HG03354 (cell line): ENCODE measurements at regions not wholly inside any gene's neighbourhood (a gene's known extent, or its start where the extent isn't known, plus 50 kb on each side); places are given as distances from the start of the nearest gene placed in this dataset.

ENCODE experiments used
- ATAC-seq: cut with Tn5 transposase; IDR thresholded peaks from one replicate; pipeline ENCODE4 v1.9.1; 2021; ENCODE audit warnings: mild to moderate bottlenecking; ENCODE audit not compliant: unreplicated experiment, poor library complexity, severe bottlenecking

DNA sequence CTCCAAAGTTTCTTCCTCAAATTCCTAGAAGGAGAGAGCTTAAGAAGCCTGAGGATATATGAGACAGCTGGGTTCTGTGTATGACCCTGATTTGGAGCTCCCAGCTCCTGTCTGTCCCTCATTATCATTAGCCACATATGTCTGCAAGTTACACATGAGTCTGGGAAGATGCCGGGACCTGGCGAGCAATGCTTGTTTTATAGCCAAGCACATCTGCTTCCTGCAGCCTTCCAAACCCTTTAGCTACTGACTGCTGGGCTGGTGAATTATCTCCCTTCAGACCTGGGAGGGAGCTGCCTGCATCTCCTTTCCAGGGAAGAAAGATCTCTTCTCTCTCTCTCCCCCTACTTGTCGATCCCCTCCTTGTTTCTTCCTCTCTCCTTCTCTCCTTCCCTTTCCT lies 556.7 kb upstream of the BOD1L1 start:
- no peak for ATAC-seq

DNA sequence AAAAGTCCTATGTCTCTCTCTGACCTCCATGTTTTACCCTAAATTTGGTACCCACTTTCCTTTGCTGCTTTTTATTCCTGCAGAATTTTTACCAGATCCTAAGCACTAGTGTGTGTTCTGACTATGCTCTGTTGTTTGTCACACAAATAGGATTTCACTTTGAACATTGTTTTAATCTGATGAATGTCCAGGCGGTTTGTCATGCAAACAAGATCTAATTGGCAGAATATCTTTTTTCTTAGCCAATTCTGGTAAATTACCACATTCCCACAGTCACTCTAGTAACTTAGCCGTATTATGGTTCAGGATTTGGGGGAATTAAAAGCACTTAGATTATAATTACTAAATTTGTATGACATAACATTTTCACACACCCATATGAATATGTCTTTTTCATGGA lies 557.2 kb upstream of the BOD1L1 start:
- no peak for ATAC-seq

DNA sequence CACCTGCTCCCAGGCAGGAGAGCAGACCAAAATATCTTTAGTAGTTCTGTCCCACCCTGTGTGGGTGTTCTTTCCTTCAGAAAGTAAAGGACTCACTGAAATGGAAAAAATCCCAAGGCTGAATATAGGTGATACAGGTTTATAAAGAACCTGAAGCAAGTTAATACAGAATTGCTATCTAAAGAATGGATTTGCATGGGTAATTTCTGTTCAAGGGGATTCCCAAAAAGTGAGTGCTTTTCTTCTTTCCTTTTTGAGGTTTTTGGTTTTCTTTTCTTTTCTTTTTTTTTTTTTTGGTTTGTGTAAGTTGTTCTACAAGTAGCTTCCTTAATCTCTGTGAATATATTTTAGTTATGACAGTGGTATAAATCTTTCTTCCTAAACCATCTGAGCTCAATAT lies 560.7 kb upstream of the BOD1L1 start:
- ATAC-seq = no peak

DNA sequence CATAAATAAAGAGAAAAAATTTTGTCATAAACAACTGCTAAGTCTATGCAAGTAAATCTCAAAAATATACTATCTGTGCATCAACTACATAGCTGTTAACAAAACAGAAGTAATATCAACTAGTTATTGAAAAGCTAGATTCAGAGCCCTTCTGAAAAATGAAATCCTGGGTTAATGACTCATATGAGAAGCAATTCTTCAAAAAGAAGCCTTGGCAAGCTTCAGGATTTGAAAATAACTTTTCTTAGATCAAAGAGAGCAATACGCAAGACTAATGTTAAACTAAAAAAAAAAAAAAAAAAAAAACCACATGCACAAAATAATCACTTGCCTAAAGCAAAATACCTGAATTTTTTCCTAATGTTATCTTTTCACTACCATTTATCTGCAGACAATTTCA lies 566.1 kb upstream of the BOD1L1 start:
- no peak for ATAC-seq

DNA sequence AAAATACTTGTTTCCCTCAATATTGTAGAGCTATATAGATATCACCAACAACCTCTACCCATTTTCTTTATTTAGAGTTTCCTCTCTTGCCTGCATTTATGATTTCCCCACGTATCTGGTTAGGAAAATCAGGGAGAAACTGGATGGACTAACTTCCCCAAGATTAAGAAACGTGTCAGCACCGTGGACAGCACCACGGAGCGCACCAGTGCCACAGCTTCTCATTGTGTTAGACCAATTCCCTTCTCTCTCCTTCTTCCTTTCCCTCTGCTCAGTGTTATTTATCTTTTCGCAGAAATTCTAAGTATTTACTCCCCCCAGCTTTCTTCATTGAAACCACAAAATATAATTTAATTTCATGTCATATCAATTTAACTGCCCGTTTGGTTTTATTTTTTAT lies 568.6 kb upstream of the BOD1L1 start:
- no peak for ATAC-seq

DNA sequence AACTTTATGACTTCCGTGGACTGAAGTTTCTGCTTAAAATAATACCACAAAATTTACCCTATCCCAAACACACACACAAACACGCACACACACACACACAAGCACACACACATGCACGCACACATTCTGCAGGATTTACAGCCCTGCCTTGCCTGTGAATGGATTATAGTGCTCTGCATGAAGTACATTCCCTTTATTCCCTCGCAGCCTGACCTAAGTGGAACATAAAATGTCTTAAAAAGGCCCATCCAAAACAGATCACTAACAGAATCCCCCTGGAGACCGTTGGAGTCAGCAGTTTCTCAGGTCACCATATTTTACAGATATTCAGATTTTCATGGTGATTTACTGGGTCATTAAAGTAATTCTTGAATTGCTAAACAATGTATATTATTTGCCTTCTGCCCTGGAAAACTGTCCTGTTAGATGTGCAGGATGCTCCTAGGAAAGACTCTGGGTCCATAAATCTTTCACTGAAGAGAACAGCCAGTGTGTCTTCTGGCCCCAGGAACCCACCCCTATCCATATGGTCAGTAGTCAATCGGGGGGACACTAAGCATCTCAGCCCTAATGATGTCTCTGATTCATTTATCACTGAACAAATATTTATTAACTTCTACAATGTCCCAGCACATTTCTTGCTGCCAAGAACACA lies 587.7 kb upstream of the BOD1L1 start:
- no peak for ATAC-seq

DNA sequence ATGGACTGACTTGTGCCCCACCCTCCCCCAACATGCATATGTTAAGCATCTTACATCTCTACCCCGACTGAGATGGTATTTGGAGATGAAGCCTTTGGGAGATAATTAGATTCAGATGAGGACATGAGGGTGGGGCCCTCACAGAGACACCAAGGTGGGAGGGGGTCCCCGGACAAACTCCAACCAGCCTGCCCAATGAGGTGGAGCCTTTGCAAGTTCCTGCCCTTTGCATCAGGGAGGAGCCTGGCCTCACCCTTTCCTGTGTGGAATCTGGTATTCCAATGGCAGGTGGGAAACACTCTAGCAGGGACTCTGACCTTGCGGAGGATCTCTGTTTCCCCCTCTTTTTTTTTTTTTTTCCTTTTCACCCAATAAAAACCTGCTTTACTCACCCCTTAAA lies 589.9 kb upstream of the BOD1L1 start:
- no peak for ATAC-seq

DNA sequence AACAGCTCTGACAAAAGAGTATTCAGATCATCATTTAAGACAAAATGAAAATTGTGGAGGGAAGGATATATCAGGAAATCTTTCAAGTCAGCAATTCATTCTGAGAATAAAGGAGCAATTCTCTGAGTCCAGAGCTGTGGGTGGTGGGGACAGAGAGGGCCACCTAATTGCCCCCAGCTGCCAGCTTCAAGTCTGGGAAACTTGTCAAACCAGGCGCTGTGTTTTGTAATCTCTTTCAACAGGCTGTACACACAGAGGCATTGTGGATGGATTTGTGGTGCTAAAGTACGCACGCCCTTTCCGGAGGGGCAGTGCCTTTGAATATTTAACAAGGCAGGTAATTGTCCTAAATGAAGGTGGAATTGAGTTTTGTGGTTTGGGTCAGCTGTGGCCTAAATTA lies 591.1 kb upstream of the BOD1L1 start:
- no peak for ATAC-seq

DNA sequence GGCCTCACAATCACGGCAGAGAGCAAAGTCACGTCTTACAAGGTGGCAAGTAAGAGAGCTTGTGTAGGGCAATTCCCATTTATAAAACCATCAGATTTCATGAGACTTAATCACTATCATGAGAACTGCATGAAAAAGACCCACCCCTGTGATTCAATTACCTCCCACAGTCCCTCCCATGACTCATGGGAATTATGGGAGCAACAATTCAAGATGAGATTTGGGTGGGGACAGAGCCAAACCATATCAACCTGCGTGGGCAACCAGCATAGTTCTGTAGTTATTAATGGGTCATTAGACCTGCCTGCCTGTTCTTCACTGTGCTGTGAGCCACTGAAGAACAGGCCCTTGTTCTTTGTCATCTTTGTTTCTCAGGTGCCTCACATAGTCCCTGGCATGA lies 593.7 kb upstream of the BOD1L1 start:
- ATAC-seq = no peak

DNA sequence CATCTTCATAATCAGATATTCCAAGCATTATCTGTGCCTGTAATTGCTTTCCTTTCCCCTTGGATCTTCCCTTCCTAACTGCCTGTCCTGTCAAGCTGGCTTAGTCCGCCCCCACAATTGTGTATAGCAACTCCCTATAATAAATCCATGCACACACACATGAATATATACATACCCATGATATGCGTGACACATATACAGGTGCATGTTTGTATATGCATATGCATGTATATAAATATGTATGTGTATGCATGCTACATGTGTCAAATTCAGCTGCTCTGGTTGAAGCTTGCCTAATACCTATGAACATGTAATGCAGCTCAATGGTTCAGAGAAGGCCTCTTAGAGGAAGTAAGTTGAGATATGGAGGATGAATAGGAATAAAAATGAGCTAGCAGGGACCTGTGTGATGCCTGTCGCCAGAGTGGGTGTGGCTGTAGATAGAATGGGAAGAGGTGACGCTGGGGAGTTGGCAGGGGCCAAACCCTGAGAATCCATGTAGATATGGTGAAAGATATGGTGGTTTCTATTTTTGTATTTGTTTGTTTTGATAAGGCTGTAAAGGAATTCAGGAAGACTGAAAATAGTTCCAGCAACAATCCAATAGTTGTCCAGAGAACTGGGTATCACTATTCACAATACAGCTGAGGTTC lies 595.0 kb upstream of the BOD1L1 start:
- no peak for ATAC-seq

DNA sequence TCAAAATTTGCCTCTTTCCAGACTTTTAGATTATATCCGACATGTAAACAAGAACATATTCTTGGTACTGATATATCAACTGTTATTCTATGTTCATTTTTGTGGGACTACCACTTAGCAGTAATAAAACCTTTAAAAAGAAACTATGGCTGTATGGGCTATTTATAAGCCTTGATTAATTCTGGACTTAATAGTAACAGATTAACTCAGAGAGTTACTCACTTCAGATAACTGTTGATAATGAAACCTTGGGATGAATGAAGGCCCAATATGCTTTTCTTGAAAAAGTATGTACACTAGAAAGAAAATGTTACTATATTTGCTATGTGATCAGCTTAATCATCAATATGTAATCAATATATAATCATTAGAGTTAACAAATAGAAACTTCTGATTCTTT lies 595.9 kb upstream of the BOD1L1 start:
- ATAC-seq = no peak

DNA sequence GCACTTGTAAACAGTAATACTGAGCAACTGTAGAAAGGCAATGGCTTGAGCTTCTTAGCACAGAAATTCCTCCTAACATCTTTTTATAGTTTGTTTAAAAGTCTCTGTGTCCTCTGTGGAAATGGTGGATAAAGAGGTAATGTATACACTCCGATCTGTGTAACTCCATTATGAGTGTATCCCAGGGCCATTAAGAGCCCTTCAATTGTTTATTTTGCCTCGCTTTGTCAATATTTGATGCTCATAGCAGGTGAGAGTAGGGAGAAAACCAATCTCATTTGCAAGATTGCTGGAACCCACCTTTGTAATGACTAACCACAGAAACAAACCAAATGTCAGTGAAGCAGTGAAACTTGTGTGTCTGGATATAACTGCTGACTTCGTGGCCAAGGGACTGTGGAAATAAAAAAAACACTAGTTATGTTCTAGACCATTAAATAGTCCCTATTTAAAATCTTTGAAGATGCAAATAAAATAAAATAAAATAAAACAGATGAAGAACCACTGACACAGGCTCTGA lies 598.2 kb upstream of the BOD1L1 start:
- ATAC-seq = no peak

DNA sequence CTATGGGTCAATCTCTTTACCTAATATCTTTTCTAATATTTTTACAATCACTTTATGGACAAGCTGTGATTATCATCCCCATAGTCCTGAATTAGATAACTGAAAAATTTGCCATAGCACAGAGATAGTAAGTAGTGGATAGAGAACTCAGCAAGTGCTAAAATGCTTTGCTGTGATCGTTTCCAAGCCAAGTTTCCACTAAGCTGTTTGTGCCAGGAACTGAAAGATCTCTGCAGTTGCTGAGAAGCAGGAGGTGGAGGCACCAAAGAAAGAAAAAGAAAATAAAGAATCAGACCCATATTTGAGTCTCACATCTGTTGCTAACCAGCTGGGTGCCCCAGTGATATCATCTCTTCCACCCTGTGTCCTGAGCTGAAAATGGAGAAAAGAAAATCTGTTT lies 605.6 kb upstream of the BOD1L1 start:
- no peak for ATAC-seq

DNA sequence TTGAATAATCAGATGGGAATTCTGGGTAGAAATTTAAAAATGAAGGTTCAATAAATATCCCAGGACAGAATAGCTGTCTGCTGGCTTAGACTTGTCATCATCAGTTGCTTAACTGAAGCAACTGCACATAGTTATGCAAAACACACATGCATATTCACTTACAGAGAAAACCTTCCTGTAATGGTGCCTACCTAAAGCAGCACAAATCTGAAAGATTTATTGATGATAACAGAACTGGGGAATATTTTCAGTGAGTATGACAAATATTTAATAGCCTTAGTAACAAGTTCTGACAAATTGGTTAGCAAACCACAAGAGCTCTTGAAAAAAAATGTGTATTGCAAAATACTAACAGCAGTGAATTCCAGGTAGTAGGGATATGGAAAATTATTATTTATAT lies 606.8 kb upstream of the BOD1L1 start:
- ATAC-seq = no peak

DNA sequence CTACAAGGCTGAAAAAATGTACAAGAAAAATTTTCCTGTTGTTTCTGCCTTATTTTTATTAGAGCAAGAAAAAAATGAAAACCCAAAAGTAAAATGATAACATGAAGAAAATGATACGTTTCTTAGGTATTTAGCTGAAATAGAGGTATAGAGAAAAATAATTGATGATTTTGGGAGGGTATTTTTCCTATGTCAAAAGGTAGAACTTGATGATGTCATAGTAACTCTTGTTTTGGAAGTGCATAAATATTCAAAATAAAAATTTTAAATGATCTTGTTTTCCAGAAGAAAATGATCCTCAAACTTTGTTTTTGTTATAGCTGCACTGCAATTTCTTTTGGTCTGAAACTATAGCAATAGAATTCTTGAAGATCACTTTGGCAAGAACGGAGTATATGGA lies 608.8 kb upstream of the BOD1L1 start:
- ATAC-seq = no peak

DNA sequence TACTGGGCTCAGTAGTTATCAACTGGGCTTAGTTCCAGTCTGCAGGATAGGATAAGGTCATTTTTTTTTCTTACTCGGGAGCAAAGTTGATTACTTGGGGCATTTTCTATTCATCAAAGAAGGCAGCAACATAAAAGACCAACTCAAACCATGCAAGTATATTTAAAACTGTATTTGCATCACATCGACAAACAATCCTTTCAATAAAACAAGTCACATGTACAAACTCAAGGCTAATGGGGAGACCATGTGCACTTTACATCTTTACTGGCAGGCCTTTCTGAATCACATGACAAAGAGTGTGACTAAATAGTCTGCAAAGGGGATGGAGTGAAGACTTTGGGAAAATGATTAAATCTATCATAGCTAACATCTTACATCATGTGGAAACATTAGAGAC lies 610.4 kb upstream of the BOD1L1 start:
- ATAC-seq = no peak

DNA sequence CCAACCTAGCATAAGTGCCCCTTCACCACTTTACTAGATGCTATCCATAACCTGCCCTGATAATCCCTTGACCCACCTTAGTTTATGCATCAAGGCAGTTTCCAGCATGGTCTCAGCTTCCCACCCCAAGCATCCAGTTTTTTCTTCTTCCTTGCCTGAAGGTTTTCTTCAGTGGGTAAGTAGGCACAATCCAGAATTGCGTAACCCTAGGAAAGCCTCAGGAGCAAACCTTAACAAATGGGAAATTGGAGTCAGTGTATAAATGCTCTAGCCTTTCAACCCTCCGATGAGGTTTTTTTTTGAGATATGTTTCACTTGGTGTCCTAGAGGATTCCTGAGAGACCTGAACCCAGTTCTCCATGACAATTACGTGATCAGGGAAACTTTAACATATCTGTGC lies 614.0 kb upstream of the BOD1L1 start:
- no peak for ATAC-seq

DNA sequence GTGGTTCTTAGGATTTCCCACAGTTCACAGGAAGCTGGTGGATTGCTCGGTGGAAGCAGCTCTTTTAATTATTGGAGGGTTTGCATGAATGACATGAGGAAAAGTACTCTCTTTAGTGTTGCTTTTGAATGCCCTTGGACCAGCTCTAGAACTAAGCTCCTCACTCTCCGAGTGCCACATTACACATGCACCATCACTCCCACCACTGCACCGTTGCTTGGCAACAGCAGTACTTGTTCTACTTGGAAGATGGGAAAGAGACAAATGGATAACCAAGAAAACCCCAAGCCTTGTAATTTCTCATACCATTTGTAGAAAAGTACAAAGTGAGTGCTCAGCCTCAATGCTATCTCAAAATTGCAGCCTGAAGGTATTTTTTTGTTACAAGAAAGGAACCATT lies 620.2 kb upstream of the BOD1L1 start:
- no peak for ATAC-seq

DNA sequence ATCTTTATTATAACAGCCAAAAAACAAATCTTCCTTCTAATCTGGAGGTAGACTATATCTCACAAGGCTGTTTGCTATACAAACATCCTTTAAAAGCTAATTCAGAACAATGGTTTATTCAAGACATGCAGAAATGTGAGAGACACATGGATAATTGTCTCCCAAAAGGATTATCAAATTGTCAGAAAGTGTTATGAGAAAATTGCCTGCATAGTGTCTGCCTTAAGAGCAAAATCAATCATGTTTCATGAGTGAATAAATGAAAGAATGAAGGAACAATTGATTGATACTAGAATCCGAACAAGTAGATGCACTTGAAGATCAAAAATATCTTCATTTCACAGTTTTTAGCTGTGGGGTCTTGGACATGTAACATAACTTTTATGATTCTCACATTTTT lies 621.7 kb upstream of the BOD1L1 start:
- no peak for ATAC-seq

DNA sequence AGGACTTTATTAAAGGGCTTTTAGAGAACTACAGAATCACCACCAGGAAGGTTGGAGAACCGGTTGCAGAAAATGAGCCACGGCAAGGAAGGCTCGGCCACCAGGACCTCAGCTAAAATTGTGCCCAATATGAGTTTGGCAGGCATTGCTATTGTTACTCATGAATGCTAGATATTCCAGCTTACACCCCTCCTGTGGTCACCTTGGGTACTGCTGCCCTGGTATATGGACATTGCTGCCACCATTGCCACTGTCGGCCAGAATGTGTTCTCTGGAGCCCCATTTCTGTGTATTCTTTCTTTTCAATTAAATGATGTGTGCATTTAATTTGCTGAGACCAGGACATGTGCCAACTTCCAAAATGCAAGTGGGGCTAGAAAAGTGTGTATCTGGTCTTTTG lies 626.7 kb upstream of the BOD1L1 start:
- ATAC-seq = peak; percentile 91

DNA sequence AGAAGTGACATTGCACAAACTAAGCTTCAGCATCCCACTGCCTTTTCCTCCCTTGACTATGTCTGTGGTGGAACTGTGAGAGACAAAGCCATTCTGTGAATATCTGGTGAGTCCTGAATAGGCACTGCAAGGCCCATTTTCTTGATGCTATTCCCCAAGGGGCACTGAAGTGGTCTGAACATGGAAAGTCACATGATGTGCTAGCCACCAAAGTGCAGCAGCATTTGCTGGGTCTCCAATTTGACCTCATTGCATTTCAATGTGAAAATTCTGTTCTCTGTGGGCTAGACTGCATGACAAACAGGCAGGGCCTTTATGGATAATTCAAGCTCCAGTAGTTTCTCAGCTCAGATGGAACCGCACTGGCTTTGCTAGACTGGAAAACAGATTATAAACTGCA lies 627.4 kb upstream of the BOD1L1 start:
- ATAC-seq = no peak

DNA sequence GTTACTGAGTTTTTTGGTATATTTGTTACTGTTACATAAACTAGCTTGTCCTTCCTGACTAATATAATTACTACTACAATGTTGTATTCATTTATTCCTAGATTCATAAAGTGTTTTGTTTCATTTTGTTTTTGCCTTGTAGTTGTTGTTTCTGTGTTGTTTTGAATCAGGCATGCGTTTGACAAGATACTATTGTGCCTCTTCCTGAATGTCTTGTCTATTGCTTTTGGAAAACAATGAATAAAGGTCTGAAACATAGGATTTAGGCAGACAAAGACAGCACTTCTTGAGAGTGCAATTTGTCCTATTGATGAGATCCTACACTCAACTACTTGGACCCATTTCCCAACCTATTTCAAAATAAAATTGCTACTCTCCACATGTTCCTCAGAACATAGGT lies 630.4 kb upstream of the BOD1L1 start:
- no peak for ATAC-seq
